GM23248 (cell line): ENCODE measurements at regions not wholly inside any gene's neighbourhood (a gene's known extent, or its start where the extent isn't known, plus 50 kb on each side); places are given as distances from the start of the nearest gene placed in this dataset.

Source experiments
- DNase-seq: peaks from one replicate; pipeline ENCODE4 v3.0.0-alpha.2; 2015
- H2AFZ ChIP-seq: fragments of 200-600 bp; sonication (generic); 2 replicates; pipeline ENCODE4 v1.6.1; 2016; ENCODE audit warnings: antibody characterized with exemption
- H3F3A ChIP-seq: fragments of 200-600 bp; sonication (generic); 2 replicates; pipeline ENCODE4 v1.6.1; 2016; ENCODE audit warnings: mild to moderate bottlenecking, antibody characterized with exemption, mixed run types; ENCODE audit not compliant: insufficient read depth
- H3K27ac ChIP-seq: fragments of 200-600 bp; sonication (generic); 2 replicates; pipeline ENCODE4 v1.5.1; 2016; ENCODE audit warnings: mild to moderate bottlenecking
- H3K27me3 ChIP-seq: fragments of 200-600 bp; sonication (generic); replicated peaks from 2 replicates; pipeline ENCODE4 v1.6.1; 2016; ENCODE audit warnings: mild to moderate bottlenecking; ENCODE audit not compliant: insufficient read depth
- H3K36me3 ChIP-seq: fragments of 200-600 bp; sonication (generic); 2 replicates; pipeline ENCODE4 v1.6.1; 2016; ENCODE audit warnings: low read depth, mild to moderate bottlenecking
- H3K4me1 ChIP-seq: fragments of 200-600 bp; sonication (generic); 2 replicates; pipeline ENCODE4 v1.6.1; 2016; ENCODE audit warnings: mild to moderate bottlenecking; ENCODE audit not compliant: insufficient read depth
- H3K4me2 ChIP-seq: fragments of 200-600 bp; sonication (generic); one replicate; pipeline ENCODE4 v1.6.1; 2016; ENCODE audit warnings: mild to moderate bottlenecking; ENCODE audit not compliant: unreplicated experiment
- H3K4me3 ChIP-seq: fragments of 200-600 bp; sonication (generic); 2 replicates; pipeline ENCODE4 v1.5.1; 2016; ENCODE audit warnings: mild to moderate bottlenecking
- H3K79me2 ChIP-seq: fragments of 200-600 bp; sonication (generic); 2 replicates; pipeline ENCODE4 v1.6.1; 2016; ENCODE audit warnings: mild to moderate bottlenecking; ENCODE audit not compliant: insufficient read depth
- H3K9ac ChIP-seq: fragments of 200-600 bp; sonication (generic); 2 replicates; pipeline ENCODE4 v1.6.1; 2016; ENCODE audit warnings: mild to moderate bottlenecking
- H3K9me2 ChIP-seq: fragments of 200-600 bp; sonication (generic); 2 replicates; pipeline ENCODE4 v1.6.1; 2016; ENCODE audit warnings: mixed run types, mild to moderate bottlenecking, moderate library complexity; ENCODE audit not compliant: insufficient read depth
- H3K9me3 ChIP-seq: fragments of 200-600 bp; sonication (generic); one replicate; pipeline ENCODE4 v1.6.1; 2017; ENCODE audit warnings: low read depth
- H4K20me1 ChIP-seq: fragments of 200-600 bp; sonication (generic); 2 replicates; pipeline ENCODE4 v1.6.0; 2016; ENCODE audit not compliant: insufficient read depth
- EZH2 ChIP-seq: fragments of 200-600 bp; sonication (generic); IDR thresholded peaks from 2 replicates; pipeline ENCODE4 v1.6.1; 2018; ENCODE audit warnings: antibody characterized with exemption, mild to moderate bottlenecking; ENCODE audit not compliant: insufficient read depth, poor library complexity, severe bottlenecking
- EZH2phosphoT487 ChIP-seq: fragments of 200-600 bp; sonication (generic); IDR thresholded peaks from 2 replicates; pipeline ENCODE4 v1.6.1; 2018; ENCODE audit warnings: antibody characterized with exemption, moderate library complexity, mild to moderate bottlenecking, low read depth; ENCODE audit not compliant: insufficient read depth
- WGBS, 2 experiments: methylation state at CpG; one replicate each; pipeline ENCODE4 v1.1.6; 2015 to 2017; ENCODE audit warnings: low lambda C conversion rate in 2 of 2, low coverage in 1 of 2; ENCODE audit errors: missing lambda C conversion rate in 2 of 2; 5-methylcytosine and 5-hydroxymethylcytosine counted together
- in situ Hi-C: fragments of 300-500 bp; cut with MboI; formaldehyde crosslinking; loops from 2 replicates; pipeline ENCODE4 v1.15.0; 2020

DNA sequence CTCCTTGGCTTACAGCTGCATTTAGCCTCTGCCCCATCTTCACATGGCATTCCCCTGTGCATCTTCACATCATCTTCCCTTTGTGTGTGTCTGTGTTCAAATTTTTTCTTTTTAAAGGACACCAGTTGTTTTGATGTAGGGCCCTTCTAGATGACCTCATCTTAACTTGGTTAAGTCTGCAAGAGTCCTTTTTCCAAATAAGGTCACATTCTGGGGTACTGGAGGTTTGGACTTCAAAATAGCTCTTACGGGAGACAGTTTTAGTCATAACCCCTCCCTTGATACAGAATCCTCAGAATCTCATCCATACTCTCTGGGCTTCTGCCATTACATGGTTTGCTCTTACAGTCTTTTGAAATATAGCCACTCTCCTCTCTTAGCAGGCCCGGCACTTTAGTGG, 231.5 kb upstream of the ATP6AP2 start:
- Histone ChIP-seq H3K36me3 (no peaks in the 10 kb centered on the region), H3K9me2 (no peaks in the 10 kb centered on the region), H3K79me2 (no peaks in the 10 kb centered on the region), H3K27ac (no peak overlapping the region), H3K4me2 (no peak overlapping the region), H4K20me1 (no peaks in the 10 kb centered on the region), H3K4me1 (no peaks in the 10 kb centered on the region), H2AFZ (no peak overlapping the region), H3K4me3 (no peak overlapping the region), H3F3A (no peaks in the 10 kb centered on the region), H3K9me3 (no peaks in the 10 kb centered on the region), H3K9ac (no peak overlapping the region), H3K27me3 (no peaks in the 10 kb centered on the region)
- DNase-seq, result no peak
- no peak for TF ChIP-seq EZH2phosphoT487
- TF ChIP-seq EZH2, result no peak
- in situ Hi-C loops, result no loop called here
- 42 to 56% methylated on average over 2 of the region's 2 CpGs for WGBS, 2 experiments

DNA sequence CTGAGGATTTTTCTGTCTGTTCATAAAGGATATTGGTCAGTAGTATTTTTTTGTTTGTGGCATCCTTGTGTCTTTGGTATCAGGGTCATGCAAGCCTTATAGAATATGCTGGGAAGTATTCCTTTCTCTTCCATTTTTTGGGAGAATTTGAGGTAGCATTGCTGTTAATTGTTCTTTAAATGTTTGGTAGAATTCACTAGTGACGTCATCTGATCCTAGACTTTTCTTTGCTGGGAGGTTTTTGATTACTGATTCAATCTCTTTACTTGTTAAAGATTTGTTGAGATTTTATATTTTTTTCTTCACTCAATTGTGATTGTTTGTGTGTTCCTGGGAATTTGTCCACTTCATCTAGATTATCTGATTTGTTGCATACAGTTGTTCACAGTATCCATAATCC, 234.4 kb upstream of the ATP6AP2 start:
- Histone ChIP-seq H3K4me3 (no peak overlapping the region), H4K20me1 (no peaks in the 10 kb centered on the region), H3K27ac (no peak overlapping the region), H2AFZ (no peak overlapping the region), H3K9ac (no peak overlapping the region), H3K4me1 (no peaks in the 10 kb centered on the region), H3K9me2 (no peaks in the 10 kb centered on the region), H3K9me3 (no peaks in the 10 kb centered on the region), H3K79me2 (no peaks in the 10 kb centered on the region), H3F3A (no peaks in the 10 kb centered on the region), H3K27me3 (no peaks in the 10 kb centered on the region), H3K4me2 (no peak overlapping the region), H3K36me3 (no peaks in the 10 kb centered on the region)
- in situ Hi-C loops, result no loop called here
- 13 to 30% methylated on average over 1 of the region's 1 CpG for WGBS, 2 experiments
- no peak for TF ChIP-seq EZH2phosphoT487
- TF ChIP-seq EZH2, result no peak
- no peak for DNase-seq

DNA sequence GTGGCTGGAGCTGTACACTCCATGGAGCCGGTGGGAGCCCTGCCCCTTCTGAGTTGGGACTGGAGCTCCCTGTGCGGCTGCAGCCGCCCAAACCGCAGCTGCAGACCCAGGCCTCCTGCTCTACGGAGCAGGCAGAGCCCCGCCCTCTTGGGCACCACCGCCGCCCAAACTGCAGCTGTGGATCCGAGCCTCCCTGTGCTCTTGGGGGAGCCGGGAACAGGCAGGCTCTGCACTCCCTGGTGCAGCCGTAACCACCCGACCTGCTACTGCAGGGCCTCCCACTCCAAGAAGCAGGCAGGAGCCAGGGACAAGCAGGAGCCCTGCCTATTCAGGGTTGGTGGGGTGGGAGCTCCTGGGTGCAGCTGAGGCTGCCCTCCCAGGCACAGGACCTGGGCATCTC, 237.5 kb upstream of the ATP6AP2 start:
- Histone ChIP-seq H3K4me1 (no peaks in the 10 kb centered on the region), H3K27ac (no peak overlapping the region), H3F3A (no peaks in the 10 kb centered on the region), H3K79me2 (no peaks in the 10 kb centered on the region), H2AFZ (no peak overlapping the region), H3K9me3 (no peaks in the 10 kb centered on the region), H3K36me3 (no peaks in the 10 kb centered on the region), H3K27me3 (no peaks in the 10 kb centered on the region), H3K4me2 (no peak overlapping the region), H4K20me1 (no peaks in the 10 kb centered on the region), H3K9ac (no peak overlapping the region), H3K9me2 (no peaks in the 10 kb centered on the region), H3K4me3 (no peak overlapping the region)
- in situ Hi-C loops, result no loop called here
- no peak for DNase-seq
- 33 to 61% methylated on average over 4 to 11 of the region's 12 CpGs for WGBS, 2 experiments
- TF ChIP-seq EZH2 (no peak), EZH2phosphoT487 (no peak)

DNA sequence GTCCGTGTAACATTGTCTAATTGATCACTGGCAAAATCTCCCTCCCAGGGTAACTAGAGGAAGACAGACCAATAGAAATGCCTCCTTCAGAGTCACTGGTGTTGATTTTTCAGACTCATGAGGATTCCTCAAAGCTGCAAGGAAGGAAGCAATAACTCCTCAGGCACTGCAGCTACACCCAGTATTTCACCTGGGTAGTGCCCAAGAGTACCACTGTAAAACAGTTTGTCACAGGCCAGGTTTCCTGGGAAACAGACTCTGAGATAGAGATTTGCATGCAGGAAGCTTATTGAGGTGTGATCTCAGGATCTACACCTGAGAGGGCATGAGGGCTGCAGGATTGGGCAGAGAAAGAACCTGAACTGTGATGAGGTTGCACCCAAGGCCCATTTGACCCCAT, 240.7 kb upstream of the ATP6AP2 start:
- no peaks in the 10 kb centered on the region for H4K20me1 ChIP-seq
- no peaks in the 10 kb centered on the region for H3F3A ChIP-seq
- H2AFZ ChIP-seq, result no peak overlapping the region
- DNase-seq, result no peak
- in situ Hi-C loops, result no loop called here
- no peaks in the 10 kb centered on the region for H3K4me1 ChIP-seq
- no peaks in the 10 kb centered on the region for H3K36me3 ChIP-seq
- WGBS, 2 experiments, result 17 to 31% methylated on average over 1 of the region's 1 CpG
- H3K9ac ChIP-seq, result no peak overlapping the region
- no peaks in the 10 kb centered on the region for H3K27me3 ChIP-seq
- no peak overlapping the region for H3K4me3 ChIP-seq
- no peaks in the 10 kb centered on the region for H3K9me3 ChIP-seq
- no peak overlapping the region for H3K27ac ChIP-seq
- no peaks in the 10 kb centered on the region for H3K9me2 ChIP-seq
- TF ChIP-seq EZH2 (no peak), EZH2phosphoT487 (no peak)
- H3K79me2 ChIP-seq, result no peaks in the 10 kb centered on the region
- H3K4me2 ChIP-seq, result no peak overlapping the region

DNA sequence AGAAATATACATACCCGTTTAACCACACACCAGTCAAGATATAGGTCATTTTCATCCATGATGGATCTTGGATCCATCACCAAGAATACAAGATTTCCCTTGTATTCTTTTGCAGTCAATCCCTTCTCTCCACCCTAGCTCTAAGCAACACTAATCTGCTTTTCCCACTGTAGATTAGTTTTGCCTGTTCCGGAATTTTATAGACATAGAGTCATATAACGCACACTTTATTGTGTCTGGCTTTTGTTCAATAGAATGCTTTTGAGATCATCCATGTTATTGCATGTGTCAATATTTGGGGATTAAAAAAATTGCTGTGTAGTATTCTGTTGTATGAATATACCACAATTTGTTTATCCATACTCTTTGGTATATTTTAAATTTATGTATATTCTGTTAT, 235.6 kb upstream of the BCOR start:
- H3K27ac ChIP-seq, result no peak overlapping the region
- no peaks in the 10 kb centered on the region for H3K79me2 ChIP-seq
- no peak for TF ChIP-seq EZH2phosphoT487
- no peak for TF ChIP-seq EZH2
- H3K36me3 ChIP-seq, result no peaks in the 10 kb centered on the region
- H3K9ac ChIP-seq, result no peak overlapping the region
- no peaks in the 10 kb centered on the region for H3K9me2 ChIP-seq
- no peaks in the 10 kb centered on the region for H3F3A ChIP-seq
- H3K9me3 ChIP-seq, result no peaks in the 10 kb centered on the region
- in situ Hi-C loops, result no loop called here
- no peaks in the 10 kb centered on the region for H3K4me1 ChIP-seq
- no peak for DNase-seq
- no peaks in the 10 kb centered on the region for H3K27me3 ChIP-seq
- no peaks in the 10 kb centered on the region for H4K20me1 ChIP-seq
- H2AFZ ChIP-seq, result no peak overlapping the region
- no peak overlapping the region for H3K4me2 ChIP-seq
- H3K4me3 ChIP-seq, result no peak overlapping the region
- 41 to 60% methylated on average over 3 of the region's 3 CpGs for WGBS, 2 experiments
